WTC11 (cell line): ENCODE measurements at regions not wholly inside any gene's neighbourhood (a gene's known extent, or its start where the extent isn't known, plus 50 kb on each side); places are given as distances from the start of the nearest gene placed in this dataset.

Experiments used
- ATAC-seq: fragments of 200-7000 bp; cut with Tn5 transposase; 2 replicates; pipeline ENCODE4 v1.10.0; 2021; ENCODE audit warnings: mild to moderate bottlenecking, moderate library complexity
- CTCF ChIA-PET: fragments of 300-600 bp; sonication (Branson Sonifier 250); formaldehyde crosslinking; loops from one replicate; lab custom pipeline; 2021; ENCODE audit warnings: antibody characterized with exemption; lab: Charles Lee
- POLR2A ChIA-PET: fragments of 350-600 bp; sonication (Branson Sonifier 250); formaldehyde crosslinking; loops from one replicate; lab custom pipeline; 2021; ENCODE audit warnings: antibody characterized with exemption; lab: Charles Lee
- DNase-seq: peaks from one replicate; pipeline ENCODE4 v3.0.0; 2021; ENCODE audit warnings: low spot score
- H3K27ac Mint-ChIP-seq: 2 replicates; pipeline ENCODE4 v1.8.0; 2021; ENCODE audit warnings: mixed read lengths
- H3K27me3 Mint-ChIP-seq: 2 replicates; pipeline ENCODE4 v1.8.0; 2021; ENCODE audit warnings: low read depth, mild to moderate bottlenecking, moderate library complexity, mixed read lengths
- H3K36me3 Mint-ChIP-seq: 2 replicates; pipeline ENCODE4 v1.8.0; 2021; ENCODE audit warnings: mixed read lengths
- H3K4me1 Mint-ChIP-seq: 2 replicates; pipeline ENCODE4 v1.8.0; 2022; ENCODE audit warnings: mixed read lengths
- H3K4me3 Mint-ChIP-seq: 2 replicates; pipeline ENCODE4 v1.8.0; 2021; ENCODE audit warnings: mild to moderate bottlenecking, moderate library complexity, mixed read lengths
- H3K9me3 Mint-ChIP-seq: 2 replicates; pipeline ENCODE4 v1.8.0; 2021; ENCODE audit warnings: mixed read lengths
- AFF4 ChIP-seq: sonication (generic); formaldehyde crosslinking; IDR thresholded peaks from 2 replicates; pipeline ENCODE4 v1.8.1; 2023; ENCODE audit warnings: mild to moderate bottlenecking, missing genetic modification reagents, borderline replicate concordance
- ATF1 ChIP-seq: sonication (generic); formaldehyde crosslinking; IDR thresholded peaks from 2 replicates; pipeline ENCODE4 v1.8.1; 2023; ENCODE audit warnings: mild to moderate bottlenecking, moderate library complexity, missing genetic modification reagents
- ATF2 ChIP-seq: sonication (generic); formaldehyde crosslinking; IDR thresholded peaks from 2 replicates; pipeline ENCODE4 v1.8.1; 2022; ENCODE audit warnings: low read depth, missing genetic modification reagents, borderline replicate concordance
- CBFB ChIP-seq: sonication (generic); formaldehyde crosslinking; IDR thresholded peaks from 2 replicates; pipeline ENCODE4 v1.8.1; 2022; ENCODE audit warnings: mild to moderate bottlenecking, low read depth, missing genetic modification reagents
- ELF4 ChIP-seq: sonication (generic); formaldehyde crosslinking; IDR thresholded peaks from 2 replicates; pipeline ENCODE4 v1.8.1; 2022; ENCODE audit warnings: low read depth, mild to moderate bottlenecking, moderate library complexity, missing genetic modification reagents
- FOXP1 ChIP-seq: sonication (generic); formaldehyde crosslinking; IDR thresholded peaks from 2 replicates; pipeline ENCODE4 v1.8.0; 2022; ENCODE audit warnings: missing genetic modification reagents, mild to moderate bottlenecking, moderate library complexity, borderline replicate concordance
- JAZF1 ChIP-seq: fragments of 250-450 bp; sonication (Bioruptor Pico); IDR thresholded peaks from 2 replicates; pipeline ENCODE4 v1.9.0; 2021; ENCODE audit warnings: moderate library complexity, mild to moderate bottlenecking, inconsistent platforms
- KAT7 ChIP-seq: sonication (generic); formaldehyde crosslinking; IDR thresholded peaks from 2 replicates; pipeline ENCODE4 v1.8.1; 2023; ENCODE audit warnings: missing genetic modification reagents, mild to moderate bottlenecking, borderline replicate concordance
- MAX ChIP-seq: sonication (generic); formaldehyde crosslinking; IDR thresholded peaks from 2 replicates; pipeline ENCODE4 v1.8.0; 2022; ENCODE audit warnings: mild to moderate bottlenecking, missing genetic modification reagents
- MLX ChIP-seq: sonication (generic); formaldehyde crosslinking; IDR thresholded peaks from 2 replicates; pipeline ENCODE4 v1.8.1; 2023; ENCODE audit warnings: mild to moderate bottlenecking, missing genetic modification reagents, moderate library complexity
- MXD4 ChIP-seq: fragments of 250-450 bp; sonication (Bioruptor Pico); IDR thresholded peaks from 2 replicates; pipeline ENCODE4 v1.8.0; 2021; ENCODE audit warnings: mild to moderate bottlenecking, moderate library complexity, borderline replicate concordance
- NFATC4 ChIP-seq: fragments of 250-450 bp; sonication (Bioruptor Pico); IDR thresholded peaks from 2 replicates; pipeline ENCODE4 v1.9.0; 2021; ENCODE audit warnings: mild to moderate bottlenecking
- NFE2L1 ChIP-seq: sonication (generic); formaldehyde crosslinking; IDR thresholded peaks from 2 replicates; pipeline ENCODE4 v1.8.1; 2023; ENCODE audit warnings: missing genetic modification reagents
- NR2C2 ChIP-seq: sonication (generic); formaldehyde crosslinking; IDR thresholded peaks from 2 replicates; pipeline ENCODE4 v1.8.0; 2022; ENCODE audit warnings: mild to moderate bottlenecking, missing genetic modification reagents
- OVOL2 ChIP-seq: fragments of 250-450 bp; sonication (Bioruptor Pico); IDR thresholded peaks from 2 replicates; pipeline ENCODE4 v1.9.0; 2021; ENCODE audit warnings: mild to moderate bottlenecking, borderline replicate concordance
- PREB ChIP-seq: sonication (generic); formaldehyde crosslinking; IDR thresholded peaks from 2 replicates; pipeline ENCODE4 v1.8.1; 2022; ENCODE audit warnings: mild to moderate bottlenecking, missing genetic modification reagents, moderate library complexity, borderline replicate concordance
- RELA ChIP-seq: sonication (generic); formaldehyde crosslinking; IDR thresholded peaks from 2 replicates; pipeline ENCODE4 v1.8.1; 2022; ENCODE audit warnings: missing genetic modification reagents, mild to moderate bottlenecking, borderline replicate concordance
- TCF7 ChIP-seq: sonication (generic); formaldehyde crosslinking; IDR thresholded peaks from 2 replicates; pipeline ENCODE4 v1.8.0; 2022; ENCODE audit warnings: mild to moderate bottlenecking, low read depth, missing genetic modification reagents, moderate library complexity
- TP53 ChIP-seq: sonication (generic); formaldehyde crosslinking; IDR thresholded peaks from 2 replicates; pipeline ENCODE4 v1.8.1; 2023; ENCODE audit warnings: mild to moderate bottlenecking, missing genetic modification reagents
- USF1 ChIP-seq: sonication (generic); formaldehyde crosslinking; IDR thresholded peaks from 2 replicates; pipeline ENCODE4 v1.8.0; 2022; ENCODE audit warnings: mild to moderate bottlenecking, missing genetic modification reagents
- ZBTB43 ChIP-seq: sonication (generic); formaldehyde crosslinking; IDR thresholded peaks from 2 replicates; pipeline ENCODE4 v1.8.1; 2023; ENCODE audit warnings: mild to moderate bottlenecking, missing genetic modification reagents
- ZNF138 ChIP-seq: sonication (generic); formaldehyde crosslinking; conservative IDR thresholded peaks from 2 replicates; pipeline ENCODE4 v1.8.1; 2022; ENCODE audit warnings: mild to moderate bottlenecking, moderate library complexity, missing genetic modification reagents
- TF ChIP-seq, protein P1 (sequence below): sonication (generic); formaldehyde crosslinking; conservative IDR thresholded peaks from 2 replicates; pipeline ENCODE4 v1.8.1; 2022; ENCODE audit warnings: mild to moderate bottlenecking, missing genetic modification reagents

DNA sequence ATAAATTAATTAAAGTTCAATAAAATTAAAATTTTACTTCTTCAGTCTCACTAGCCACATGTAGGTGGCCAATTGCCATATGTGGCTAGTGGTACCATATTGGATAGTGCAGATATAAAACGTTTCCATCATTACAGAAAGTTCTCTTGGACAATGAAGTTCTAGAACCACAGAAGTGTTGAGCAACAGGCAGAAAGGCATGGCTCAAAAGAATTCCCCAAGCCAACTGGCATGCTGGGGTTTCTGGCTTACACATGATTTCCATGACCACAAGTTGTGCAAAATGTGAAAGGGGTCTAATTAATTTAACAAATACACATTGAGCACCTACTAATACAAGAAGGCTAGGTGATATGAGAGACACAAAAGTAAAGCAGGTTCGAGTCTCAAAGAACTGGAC is 72.2 kb upstream of the CDC42BPA start:
- ChIA-PET CTCF (no interaction called here), POLR2A (no interaction called here)
- H3K4me3 Mint-ChIP-seq = no peak overlapping the region
- H3K4me1 Mint-ChIP-seq = peaks cover 8% of the 10 kb centered on the region
- ATAC-seq (no peak), DNase-seq (no peak)
- H3K27ac Mint-ChIP-seq = no peak overlapping the region
- TF ChIP-seq ZBTB43 (CRISPR knock-in tag) = no peak
- no peak for TF ChIP-seq USF1 (CRISPR knock-in tag)
- no peak for TF ChIP-seq NFATC4
- no peak for TF ChIP-seq CBFB (CRISPR knock-in tag)
- TF ChIP-seq JAZF1 (CRISPR knock-in tag) = no peak
- no peak for TF ChIP-seq ATF2 (CRISPR knock-in tag)
- no peak for TF ChIP-seq ELF4 (CRISPR knock-in tag)
- no peak for TF ChIP-seq ZNF138 (CRISPR knock-in tag)
- TF ChIP-seq, protein P1, sequence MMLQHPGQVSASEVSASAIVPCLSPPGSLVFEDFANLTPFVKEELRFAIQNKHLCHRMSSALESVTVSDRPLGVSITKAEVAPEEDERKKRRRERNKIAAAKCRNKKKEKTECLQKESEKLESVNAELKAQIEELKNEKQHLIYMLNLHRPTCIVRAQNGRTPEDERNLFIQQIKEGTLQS = no peak
- TF ChIP-seq NR2C2 (CRISPR knock-in tag) = no peak
- TF ChIP-seq MXD4 (CRISPR knock-in tag) = no peak
- TF ChIP-seq MLX (CRISPR knock-in tag) = no peak
- TF ChIP-seq PREB = no peak
- TF ChIP-seq RELA = no peak
- no peak for TF ChIP-seq NFE2L1 (CRISPR knock-in tag)
- no peak for TF ChIP-seq FOXP1 (CRISPR knock-in tag)
- no peaks in the 10 kb centered on the region for H3K36me3 Mint-ChIP-seq
- H3K9me3 Mint-ChIP-seq = 0 out of 2 replicates have a peak, but pooled peaks cover 2% of the 10 kb centered on the region
- H3K27me3 Mint-ChIP-seq = no peaks in the 10 kb centered on the region

- peaks cover 10% of the 10 kb centered on the region for H3K36me3 Mint-ChIP-seq
- ATAC-seq (no peak), DNase-seq (no peak)
- ChIA-PET CTCF (no interaction called here), POLR2A (no interaction called here)
- peaks cover 8% of the 10 kb centered on the region for H3K4me1 Mint-ChIP-seq
- peaks cover 17% of the 10 kb centered on the region for H3K9me3 Mint-ChIP-seq
- no peak overlapping the region for H3K4me3 Mint-ChIP-seq
- no peaks in the 10 kb centered on the region for H3K27me3 Mint-ChIP-seq
- H3K27ac Mint-ChIP-seq = no peak overlapping the region
- TF ChIP-seq CBFB (CRISPR knock-in tag) (no peak), KAT7 (CRISPR knock-in tag) (no peak), ATF1 (CRISPR knock-in tag) (no peak), TP53 (no peak), OVOL2 (no peak), AFF4 (CRISPR knock-in tag) (no peak), TCF7 (CRISPR knock-in tag) (no peak), MAX (no peak)
These were observed 70.2 kb upstream of the CDC42BPA start for GRCh38 chr1:227388214-227389168.
